T-helper 1 cell treated with Interleukin-12 subunit alpha and Interleukin-12 subunit beta and Interleukin-4 antibody, amounts not matched to agents 30 ng/mL and 1 ng/mL, for 36 hours (primary cell): ENCODE measurements at regions not wholly inside any gene's neighbourhood (a gene's known extent, or its start where the extent isn't known, plus 50 kb on each side); places are given as distances from the start of the nearest gene placed in this dataset.

ENCODE experiments used
- intact Hi-C: fragments of 100-400 bp; cut with micrococcal nuclease; formaldehyde crosslinking; loops from one replicate; pipeline ENCODE4 v1.15.1; 2024

- intact Hi-C loops = no loop called here
These were observed 75.8 kb upstream of the FN1 start for GRCh38 chr2:215511454-215512346.

- intact Hi-C loops = no loop called here
These were observed 72.0 kb upstream of the FN1 start for GRCh38 chr2:215507836-215508235.

- intact Hi-C loops = no loop called here
These were observed 71.3 kb upstream of the FN1 start for GRCh38 chr2:215507136-215507535.

- intact Hi-C loops = no loop called here
These were observed 70.7 kb upstream of the FN1 start for GRCh38 chr2:215506604-215506990.

- intact Hi-C loops = no loop called here
These were observed 69.3 kb upstream of the FN1 start for GRCh38 chr2:215505044-215505786.

- intact Hi-C loops = no loop called here
These were observed 68.7 kb upstream of the FN1 start for GRCh38 chr2:215504547-215504946.

- intact Hi-C loops = no loop called here
These were observed 67.5 kb upstream of the FN1 start for GRCh38 chr2:215503381-215503780.

- intact Hi-C loops = no loop called here
These were observed 64.6 kb upstream of the FN1 start for GRCh38 chr2:215500466-215500865.

- intact Hi-C loops = no loop called here
These were observed 63.5 kb upstream of the FN1 start for GRCh38 chr2:215499331-215499730.

- intact Hi-C loops = no loop called here
These were observed 62.6 kb upstream of the FN1 start for GRCh38 chr2:215498431-215498830.

- intact Hi-C loops = no loop called here
These were observed 57.5 kb upstream of the FN1 start for GRCh38 chr2:215493376-215493775.

- intact Hi-C loops = no loop called here
These were observed 53.5 kb upstream of the FN1 start for GRCh38 chr2:215489288-215489848.

- intact Hi-C loops = no loop called here
These were observed 51.1 kb upstream of the FN1 start for GRCh38 chr2:215487002-215487372.

- intact Hi-C loops = no loop called here
These were observed 50.6 kb upstream of the FN1 start for GRCh38 chr2:215486291-215487001.
